Endothelial cell of hepatic sinusoid (primary cell): ENCODE measurements at regions not wholly inside any gene's neighbourhood (a gene's known extent, or its start where the extent isn't known, plus 50 kb on each side); places are given as distances from the start of the nearest gene placed in this dataset.

Experiments used
- in situ Hi-C: cut with HindIII; loops from 2 replicates; pipeline ENCODE4 v1.10.0; 2017; ENCODE audit warnings: low sequenced_read_pairs

- in situ Hi-C loops, result no loop called here
Observed at GRCh38 chr15:68482246-68482645, 50.3 kb upstream of the ITGA11 start.

GRCh38 chr15:68483165-68483564, 51.2 kb upstream of the ITGA11 start:
- in situ Hi-C loops, result no loop called here

- in situ Hi-C loops, result no loop called here
Observed at GRCh38 chr15:68484220-68484619, 52.3 kb upstream of the ITGA11 start.

GRCh38 chr15:68484696-68485400, 52.9 kb upstream of the ITGA11 start:
- in situ Hi-C loops, result no loop called here

- in situ Hi-C loops, result no loop called here
Observed at GRCh38 chr15:68485721-68486360, 53.9 kb upstream of the ITGA11 start.

- in situ Hi-C loops, result no loop called here
Observed at GRCh38 chr15:68487087-68487843, 55.3 kb upstream of the ITGA11 start.

GRCh38 chr15:68488290-68488689, 56.3 kb upstream of the ITGA11 start:
- in situ Hi-C loops, result no loop called here

- in situ Hi-C loops, result no loop called here
Observed at GRCh38 chr15:68488966-68489365, 57.0 kb upstream of the ITGA11 start.

- in situ Hi-C loops, result no loop called here
Observed at GRCh38 chr15:68489421-68489820, 57.5 kb upstream of the ITGA11 start.

- in situ Hi-C loops, result loop anchor here (10.0 kb wide), 1 partner anchor 163 kb away; no protein-coding TSS in a partner anchor
Observed at GRCh38 chr15:68491415-68492106, 59.6 kb upstream of the ITGA11 start.

- in situ Hi-C loops, result loop anchor here (10.0 kb wide), 1 partner anchor 162 kb away; no protein-coding TSS in a partner anchor
Observed at GRCh38 chr15:68492855-68493254, 60.9 kb upstream of the ITGA11 start.

GRCh38 chr15:68493629-68494028, 61.7 kb upstream of the ITGA11 start:
- in situ Hi-C loops, result loop anchor here (10.0 kb wide), 1 partner anchor 161 kb away; no protein-coding TSS in a partner anchor

- in situ Hi-C loops, result loop anchor here (10.0 kb wide), 1 partner anchor 160 kb away; no protein-coding TSS in a partner anchor
Observed at GRCh38 chr15:68494573-68495110, 62.7 kb upstream of the ITGA11 start.

GRCh38 chr15:68495221-68495950, 63.4 kb upstream of the ITGA11 start:
- in situ Hi-C loops, result loop anchor here (10.0 kb wide), 1 partner anchor 159 kb away; no protein-coding TSS in a partner anchor

GRCh38 chr15:68495981-68496705, 64.2 kb upstream of the ITGA11 start:
- in situ Hi-C loops, result loop anchor here (10.0 kb wide), 1 partner anchor 159 kb away; no protein-coding TSS in a partner anchor

GRCh38 chr15:68496751-68497150, 64.8 kb upstream of the ITGA11 start:
- in situ Hi-C loops, result loop anchor here (10.0 kb wide), 1 partner anchor 158 kb away; no protein-coding TSS in a partner anchor

GRCh38 chr15:68497206-68497910, 65.4 kb upstream of the ITGA11 start:
- in situ Hi-C loops, result loop anchor here (10.0 kb wide), 1 partner anchor 157 kb away; no protein-coding TSS in a partner anchor

- in situ Hi-C loops, result loop anchor here (10.0 kb wide), 1 partner anchor 157 kb away; no protein-coding TSS in a partner anchor
Observed at GRCh38 chr15:68498076-68498475, 66.1 kb upstream of the ITGA11 start.
